DOHH2 (cell line): ENCODE measurements at regions not wholly inside any gene's neighbourhood (a gene's known extent, or its start where the extent isn't known, plus 50 kb on each side); places are given as distances from the start of the nearest gene placed in this dataset.

Experiments
- H3F3A ChIP-seq: fragments of 200-600 bp; sonication (generic), shearing (Covaris generic); 2 replicates; pipeline ENCODE4 v1.6.0; 2016; ENCODE audit warnings: antibody characterized with exemption, mild to moderate bottlenecking; ENCODE audit not compliant: control insufficient read depth, insufficient read depth
- H3K27ac ChIP-seq: fragments of 200-600 bp; sonication (generic); 2 replicates; pipeline ENCODE4 v1.5.1; 2014; ENCODE audit warnings: low read depth, mild to moderate bottlenecking, low read length, moderate library complexity
- H3K27me3 ChIP-seq: fragments of 200-600 bp; sonication (generic); 2 replicates; pipeline ENCODE4 v1.6.1; 2014; ENCODE audit warnings: mild to moderate bottlenecking, low read length, mixed read lengths; ENCODE audit not compliant: control insufficient read depth
- H3K36me3 ChIP-seq: fragments of 200-600 bp; sonication (generic); 2 replicates; pipeline ENCODE4 v1.6.1; 2014; ENCODE audit warnings: mild to moderate bottlenecking, low read length, moderate library complexity, mixed read lengths; ENCODE audit not compliant: control insufficient read depth
- H3K4me1 ChIP-seq: fragments of 200-600 bp; sonication (generic); 2 replicates; pipeline ENCODE4 v1.6.1; 2014; ENCODE audit warnings: mild to moderate bottlenecking, low read length, mixed read lengths; ENCODE audit not compliant: control insufficient read depth
- H3K4me2 ChIP-seq: fragments of 200-600 bp; sonication (generic); 2 replicates; pipeline ENCODE4 v1.6.0; 2014; ENCODE audit warnings: mild to moderate bottlenecking, low read length, moderate library complexity
- H3K4me3 ChIP-seq: fragments of 200-600 bp; sonication (generic); 2 replicates; pipeline ENCODE4 v1.5.1; 2014; ENCODE audit warnings: mild to moderate bottlenecking, low read length, mixed read lengths
- H3K79me2 ChIP-seq: fragments of 200-600 bp; sonication (generic); 2 replicates; pipeline ENCODE4 v1.6.1; 2014; ENCODE audit warnings: mild to moderate bottlenecking, low read length, mixed read lengths; ENCODE audit not compliant: control insufficient read depth
- H3K9me2 ChIP-seq: fragments of 200-600 bp; sonication (generic); replicated peaks from 2 replicates; pipeline ENCODE4 v1.6.1; 2014; ENCODE audit warnings: mild to moderate bottlenecking, low read length, mixed read lengths; ENCODE audit not compliant: control insufficient read depth
- H3K9me3 ChIP-seq: fragments of 200-600 bp; sonication (generic); 2 replicates; pipeline ENCODE4 v1.6.1; 2014; ENCODE audit warnings: antibody characterized with exemption, low read length, mixed read lengths; ENCODE audit not compliant: control insufficient read depth, insufficient read depth
- H4K20me1 ChIP-seq: fragments of 200-600 bp; sonication (generic); 2 replicates; pipeline ENCODE4 v1.6.0; 2014; ENCODE audit warnings: low read depth, mild to moderate bottlenecking, antibody characterized with exemption, low read length, moderate library complexity; ENCODE audit not compliant: control insufficient read depth, insufficient read depth
- CTCF ChIP-seq: fragments of 200-600 bp; sonication (generic); IDR thresholded peaks from one replicate; pipeline ENCODE4 v1.5.1; 2014; ENCODE audit warnings: antibody characterized with exemption, mild to moderate bottlenecking, low read depth, low read length; ENCODE audit not compliant: poor library complexity, severe bottlenecking
- EZH2phosphoT487 ChIP-seq: fragments of 200-600 bp; sonication (generic); IDR thresholded peaks from 2 replicates; pipeline ENCODE4 v1.6.1; 2017; ENCODE audit warnings: borderline replicate concordance, mild to moderate bottlenecking, antibody characterized with exemption, low read length, moderate library complexity, mixed read lengths

DNA sequence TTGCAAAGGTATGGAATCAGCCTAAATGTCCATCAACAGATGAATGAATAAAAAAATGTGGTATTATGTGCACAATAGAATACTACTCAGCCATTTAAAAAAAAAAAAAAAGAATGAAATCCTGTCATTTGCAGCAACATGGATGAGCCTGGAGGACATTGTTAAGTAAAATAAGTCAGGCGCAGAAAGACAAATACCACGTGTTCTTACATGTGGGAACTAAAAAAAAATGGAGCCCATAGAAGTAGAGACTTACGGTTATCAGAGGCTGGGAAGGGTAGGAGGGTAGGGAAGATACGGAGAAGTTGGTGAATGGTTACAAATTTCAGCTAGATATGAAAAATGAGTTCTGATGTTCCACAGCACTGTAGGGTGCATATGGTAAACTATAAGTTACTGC, 97.2 kb upstream of the SIRPG start:
- no peaks in the 10 kb centered on the region for H3K36me3 ChIP-seq
- no peak overlapping the region for H3K27ac ChIP-seq
- H3K4me3 ChIP-seq: 0 out of 2 replicates have a peak overlapping the region, but pooled peaks have one; percentile 9
- H3K4me1 ChIP-seq: peaks cover 15% of the 10 kb centered on the region
- no peak for TF ChIP-seq CTCF
- TF ChIP-seq EZH2phosphoT487: no peak
- H3F3A ChIP-seq: no peaks in the 10 kb centered on the region
- no peaks in the 10 kb centered on the region for H3K79me2 ChIP-seq
- no peaks in the 10 kb centered on the region; the same call in 1 of the 2 replicates for H3K27me3 ChIP-seq
- H4K20me1 ChIP-seq: no peaks in the 10 kb centered on the region
- H3K9me3 ChIP-seq: peaks cover 7% of the 10 kb centered on the region
- H3K4me2 ChIP-seq: peak overlapping the region; percentile 34; the same call in 1 of the 2 replicates
- H3K9me2 ChIP-seq: no peaks in the 10 kb centered on the region

DNA sequence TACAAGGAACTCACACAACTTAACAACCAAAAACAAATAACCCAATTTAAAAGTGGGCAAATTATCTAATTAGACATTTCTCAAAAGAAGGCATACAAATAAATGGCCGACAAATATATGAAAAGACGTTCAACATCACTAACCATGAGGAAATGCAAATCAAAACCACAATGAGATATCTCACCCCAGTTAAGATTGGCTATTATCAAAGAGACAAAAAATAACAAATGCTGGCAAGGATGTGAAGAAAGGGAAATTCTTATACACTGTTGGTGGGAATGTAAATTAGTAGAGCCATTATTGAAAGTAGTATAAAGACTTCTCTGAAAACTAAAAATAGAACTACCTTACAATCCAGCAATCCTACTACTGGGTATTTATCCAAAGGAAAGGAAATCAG, 96.7 kb upstream of the SIRPG start:
- H3K9me2 ChIP-seq: no peaks in the 10 kb centered on the region
- 0 out of 2 replicates have a peak overlapping the region, but pooled peaks have one; percentile 9 for H3K4me3 ChIP-seq
- H3K36me3 ChIP-seq: no peaks in the 10 kb centered on the region
- no peak overlapping the region for H3K27ac ChIP-seq
- H3K4me2 ChIP-seq: peak overlapping the region; percentile 34
- H3F3A ChIP-seq: no peaks in the 10 kb centered on the region
- no peaks in the 10 kb centered on the region; the same call in 1 of the 2 replicates for H3K27me3 ChIP-seq
- H3K79me2 ChIP-seq: no peaks in the 10 kb centered on the region
- peaks cover 7% of the 10 kb centered on the region for H3K9me3 ChIP-seq
- no peaks in the 10 kb centered on the region for H4K20me1 ChIP-seq
- TF ChIP-seq EZH2phosphoT487 (no peak), CTCF (no peak)
- peaks cover 15% of the 10 kb centered on the region for H3K4me1 ChIP-seq

DNA sequence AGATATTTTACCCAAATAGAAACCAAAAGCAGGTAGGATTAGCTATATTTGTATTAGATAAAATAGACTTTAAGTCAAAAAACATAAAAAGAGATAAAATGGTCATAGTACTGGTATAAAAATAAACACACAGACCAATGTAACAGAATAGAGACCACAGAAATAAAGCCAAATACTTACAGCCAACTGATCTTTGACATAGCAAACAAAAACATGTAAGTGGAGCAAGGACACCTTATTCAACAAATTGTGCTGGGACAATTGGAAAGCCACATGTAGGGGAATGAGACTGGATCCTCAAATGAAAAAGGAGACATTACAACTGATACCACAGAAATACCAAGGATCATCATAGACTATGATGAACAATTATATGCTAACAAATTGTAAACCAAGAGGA, 94.5 kb upstream of the SIRPG start:
- no peaks in the 10 kb centered on the region for H3K79me2 ChIP-seq
- TF ChIP-seq CTCF: no peak
- no peak for TF ChIP-seq EZH2phosphoT487
- H3K4me1 ChIP-seq: peaks cover 15% of the 10 kb centered on the region
- H3K4me2 ChIP-seq: no peak overlapping the region
- no peak overlapping the region for H3K4me3 ChIP-seq
- peaks cover 7% of the 10 kb centered on the region for H3K9me3 ChIP-seq
- H3K27me3 ChIP-seq: no peaks in the 10 kb centered on the region
- no peaks in the 10 kb centered on the region for H3F3A ChIP-seq
- no peak overlapping the region for H3K27ac ChIP-seq
- H3K9me2 ChIP-seq: no peaks in the 10 kb centered on the region
- no peaks in the 10 kb centered on the region for H3K36me3 ChIP-seq
- H4K20me1 ChIP-seq: no peaks in the 10 kb centered on the region
